OCI-LY7 (cell line): ENCODE measurements at regions not wholly inside any gene's neighbourhood (a gene's known extent, or its start where the extent isn't known, plus 50 kb on each side); places are given as distances from the start of the nearest gene placed in this dataset.

Experiments used
- BruUV-seq: library from RNA; stranded (reverse); fragments of 400-500 nt; replicated peaks from 2 replicates; lab custom pipeline; 2021; lab: Mats Ljungman, UMichigan
- CTCF ChIA-PET: fragments of 300-600 bp; sonication (Branson Sonifier 250); formaldehyde crosslinking; loops from one replicate; lab custom pipeline; 2022; ENCODE audit warnings: antibody characterized with exemption; ENCODE audit not compliant: unreplicated experiment; lab: Charles Lee
- POLR2A ChIA-PET: fragments of 300-600 bp; sonication (Branson Sonifier 250); formaldehyde crosslinking; loops from one replicate; lab custom pipeline; 2022; ENCODE audit warnings: antibody characterized with exemption; lab: Charles Lee
- DNase-seq: peaks from one replicate; pipeline ENCODE4 v3.0.0-alpha.2; 2015; ENCODE audit warnings: low spot score
- H2AFZ ChIP-seq: fragments of 200-600 bp; sonication (generic), shearing (Covaris generic); 2 replicates; pipeline ENCODE4 v1.6.1; 2014; ENCODE audit warnings: mild to moderate bottlenecking, antibody characterized with exemption, low read length, moderate library complexity
- H3K27ac ChIP-seq: fragments of 200-600 bp; sonication (generic); 2 replicates; pipeline ENCODE4 v1.5.1; 2014; ENCODE audit warnings: mixed run types, low read depth, mild to moderate bottlenecking, moderate library complexity, low read length, inconsistent platforms; ENCODE audit not compliant: poor library complexity, severe bottlenecking
- H3K36me3 ChIP-seq: fragments of 200-600 bp; sonication (generic); 2 replicates; pipeline ENCODE4 v1.6.1; 2014; ENCODE audit warnings: mild to moderate bottlenecking, antibody characterized with exemption, low read length, moderate library complexity, mixed read lengths; ENCODE audit not compliant: insufficient read depth
- H3K4me1 ChIP-seq: fragments of 200-600 bp; sonication (generic); 2 replicates; pipeline ENCODE4 v1.5.1; 2014; ENCODE audit warnings: mild to moderate bottlenecking, low read length; ENCODE audit not compliant: insufficient read depth, poor library complexity, severe bottlenecking
- H3K4me2 ChIP-seq: fragments of 200-600 bp; sonication (generic); 2 replicates; pipeline ENCODE4 v1.6.1; 2014; ENCODE audit warnings: mild to moderate bottlenecking, low read length
- H3K4me3 ChIP-seq: fragments of 200-600 bp; sonication (generic); 2 replicates; pipeline ENCODE4 v1.5.1; 2014; ENCODE audit warnings: mild to moderate bottlenecking, low read depth, low read length; ENCODE audit not compliant: poor library complexity, severe bottlenecking
- H3K79me2 ChIP-seq: fragments of 200-600 bp; sonication (generic); 2 replicates; pipeline ENCODE4 v1.6.1; 2016; ENCODE audit warnings: low read depth, mild to moderate bottlenecking, low read length, moderate library complexity, mixed read lengths; ENCODE audit not compliant: insufficient read depth
- H3K9me2 ChIP-seq: fragments of 200-600 bp; sonication (generic); 2 replicates; pipeline ENCODE4 v1.6.1; 2016; ENCODE audit warnings: mild to moderate bottlenecking, low read length, mixed read lengths; ENCODE audit not compliant: insufficient read depth
- H3K9me3 ChIP-seq: fragments of 200-600 bp; sonication (generic); 2 replicates; pipeline ENCODE4 v1.6.1; 2014; ENCODE audit warnings: mild to moderate bottlenecking, mixed run types, low read length, mixed read lengths
- H4K20me1 ChIP-seq: fragments of 200-600 bp; sonication (generic); 2 replicates; pipeline ENCODE4 v1.6.1; 2014; ENCODE audit warnings: mild to moderate bottlenecking, antibody characterized with exemption, low read length, moderate library complexity, mixed read lengths; ENCODE audit not compliant: insufficient read depth
- EZH2phosphoT487 ChIP-seq: fragments of 200-600 bp; sonication (generic); IDR thresholded peaks from 2 replicates; pipeline ENCODE4 v1.6.1; 2018; ENCODE audit warnings: low read depth, borderline replicate concordance, mild to moderate bottlenecking, mixed run types, antibody characterized with exemption, low read length, moderate library complexity, mixed read lengths
- intact Hi-C: fragments of 100-400 bp; cut with micrococcal nuclease; formaldehyde crosslinking; loops from one replicate; pipeline ENCODE4 v1.10.0; 2022; ENCODE audit not compliant: unreplicated experiment
- TF ChIP-seq, protein P1 (sequence below): fragments of 200-600 bp; sonication (generic); conservative IDR thresholded peaks from 2 replicates; pipeline ENCODE4 v1.5.1; 2014; ENCODE audit warnings: mild to moderate bottlenecking, antibody characterized with exemption, low read length, moderate library complexity, mixed read lengths

DNA sequence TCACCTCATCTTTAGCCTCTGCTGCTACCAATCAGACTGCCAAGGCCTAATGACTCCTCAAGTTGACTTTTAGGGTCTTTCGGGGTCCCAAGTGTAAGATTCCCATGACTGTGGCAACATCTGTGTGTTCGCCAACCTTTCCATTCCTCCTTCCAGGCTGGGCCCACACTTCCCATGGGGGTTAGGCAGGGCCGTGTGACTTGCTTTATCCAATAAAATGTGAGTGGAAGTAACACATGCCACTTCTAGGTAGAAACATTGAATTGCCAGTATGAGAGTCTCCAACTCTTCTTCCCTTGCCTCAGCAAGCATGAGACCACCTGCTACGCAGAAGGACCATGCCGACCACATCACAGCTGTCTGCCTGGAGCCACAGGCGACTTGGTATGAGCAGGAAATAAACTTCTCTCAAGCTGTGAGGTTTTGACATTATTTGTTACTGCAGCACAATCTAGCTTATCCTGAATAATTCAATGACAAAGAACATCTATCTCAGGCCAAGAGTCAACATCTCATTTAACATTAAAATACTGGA, 190.4 kb upstream of the IER5L start:
- H3K9me3 ChIP-seq: 0 out of 2 replicates have a peak, but pooled peaks cover 10% of the 10 kb centered on the region
- H3K4me1 ChIP-seq: peaks cover 6% of the 10 kb centered on the region
- H3K27ac ChIP-seq: no peak overlapping the region
- TF ChIP-seq, protein P1, sequence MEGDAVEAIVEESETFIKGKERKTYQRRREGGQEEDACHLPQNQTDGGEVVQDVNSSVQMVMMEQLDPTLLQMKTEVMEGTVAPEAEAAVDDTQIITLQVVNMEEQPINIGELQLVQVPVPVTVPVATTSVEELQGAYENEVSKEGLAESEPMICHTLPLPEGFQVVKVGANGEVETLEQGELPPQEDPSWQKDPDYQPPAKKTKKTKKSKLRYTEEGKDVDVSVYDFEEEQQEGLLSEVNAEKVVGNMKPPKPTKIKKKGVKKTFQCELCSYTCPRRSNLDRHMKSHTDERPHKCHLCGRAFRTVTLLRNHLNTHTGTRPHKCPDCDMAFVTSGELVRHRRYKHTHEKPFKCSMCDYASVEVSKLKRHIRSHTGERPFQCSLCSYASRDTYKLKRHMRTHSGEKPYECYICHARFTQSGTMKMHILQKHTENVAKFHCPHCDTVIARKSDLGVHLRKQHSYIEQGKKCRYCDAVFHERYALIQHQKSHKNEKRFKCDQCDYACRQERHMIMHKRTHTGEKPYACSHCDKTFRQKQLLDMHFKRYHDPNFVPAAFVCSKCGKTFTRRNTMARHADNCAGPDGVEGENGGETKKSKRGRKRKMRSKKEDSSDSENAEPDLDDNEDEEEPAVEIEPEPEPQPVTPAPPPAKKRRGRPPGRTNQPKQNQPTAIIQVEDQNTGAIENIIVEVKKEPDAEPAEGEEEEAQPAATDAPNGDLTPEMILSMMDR: no peak
- no peak for TF ChIP-seq EZH2phosphoT487
- no peak overlapping the region for H3K4me3 ChIP-seq
- no peaks in the 10 kb centered on the region for H3K36me3 ChIP-seq
- H3K4me2 ChIP-seq: no peak overlapping the region
- no peaks in the 10 kb centered on the region for H3K79me2 ChIP-seq
- no peak overlapping the region for H2AFZ ChIP-seq
- ChIA-PET POLR2A (no interaction called here), CTCF (no interaction called here)
- H3K9me2 ChIP-seq: no peaks in the 10 kb centered on the region
- DNase-seq: no peak
- intact Hi-C loops: no loop called here
- BruUV-seq: no TSS peak
- H4K20me1 ChIP-seq: no peaks in the 10 kb centered on the region

GRCh38 chr9:129367287-129367686, 189.2 kb upstream of the IER5L start:
- Histone ChIP-seq H3K27ac (no peak overlapping the region), H3K4me1 (peaks cover 10% of the 10 kb centered on the region), H2AFZ (no peak overlapping the region), H3K79me2 (no peaks in the 10 kb centered on the region), H3K9me3 (0 out of 2 replicates have a peak, but pooled peaks cover 10% of the 10 kb centered on the region), H3K4me3 (no peak overlapping the region), H4K20me1 (no peaks in the 10 kb centered on the region), H3K4me2 (no peak overlapping the region), H3K36me3 (no peaks in the 10 kb centered on the region), H3K9me2 (no peaks in the 10 kb centered on the region)
- TF ChIP-seq, protein P1: no peak
- no peak for TF ChIP-seq EZH2phosphoT487
- no peak for DNase-seq
- no TSS peak for BruUV-seq
- intact Hi-C loops: no loop called here
- ChIA-PET POLR2A (no interaction called here), CTCF (no interaction called here)

DNA sequence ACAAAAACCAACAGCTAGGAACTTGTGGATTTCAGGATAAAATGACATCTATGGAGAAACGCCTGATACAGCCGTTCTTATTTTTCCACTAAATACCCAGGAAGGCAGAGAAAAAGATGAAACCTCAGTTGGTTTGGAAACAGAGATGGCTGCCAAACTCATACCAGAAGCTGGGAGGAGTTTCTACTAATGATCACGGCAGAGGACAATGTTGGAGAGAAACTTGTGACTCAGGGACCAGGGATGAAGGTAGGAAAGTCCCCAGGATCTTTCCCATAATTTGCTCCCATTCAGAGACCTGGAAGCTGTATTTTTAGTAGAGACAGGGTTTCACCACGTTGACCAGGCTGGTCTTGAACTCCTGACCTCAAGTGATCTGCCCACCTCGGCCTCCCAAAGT, 187.1 kb upstream of the IER5L start:
- peaks cover 10% of the 10 kb centered on the region for H3K4me1 ChIP-seq
- intact Hi-C loops: no loop called here
- H3K9me3 ChIP-seq: 0 out of 2 replicates have a peak, but pooled peaks cover 10% of the 10 kb centered on the region
- no peak overlapping the region for H3K4me3 ChIP-seq
- ChIA-PET CTCF (no interaction called here), POLR2A (no interaction called here)
- H2AFZ ChIP-seq: no peak overlapping the region
- H3K27ac ChIP-seq: no peak overlapping the region
- H4K20me1 ChIP-seq: no peaks in the 10 kb centered on the region
- no peaks in the 10 kb centered on the region for H3K36me3 ChIP-seq
- no peak for DNase-seq
- TF ChIP-seq EZH2phosphoT487: no peak
- TF ChIP-seq, protein P1: no peak
- BruUV-seq: no TSS peak
- no peaks in the 10 kb centered on the region for H3K9me2 ChIP-seq
- H3K79me2 ChIP-seq: no peaks in the 10 kb centered on the region
- H3K4me2 ChIP-seq: no peak overlapping the region
